HCT116 (cell line): ENCODE measurements at regions not wholly inside any gene's neighbourhood (a gene's known extent, or its start where the extent isn't known, plus 50 kb on each side); places are given as distances from the start of the nearest gene placed in this dataset.

Source experiments
- POLR2A ChIP-seq: IDR thresholded peaks from 2 replicates; pipeline ENCODE4 v1.7.0; 2011; ENCODE audit warnings: borderline replicate concordance; ENCODE audit not compliant: insufficient read depth, insufficient read length; ENCODE audit errors: extremely low read depth
- POLR2AphosphoS5 ChIP-seq: IDR thresholded peaks from 2 replicates; pipeline ENCODE4 v1.6.1; 2011; ENCODE audit warnings: mild to moderate bottlenecking, low read depth, low read length, moderate library complexity
- TCF7L2 ChIP-seq: IDR thresholded peaks from 2 replicates; pipeline ENCODE4 v1.7.0; 2011; ENCODE audit warnings: borderline replicate concordance, inconsistent platforms; ENCODE audit not compliant: insufficient read depth, insufficient read length; ENCODE audit errors: extremely low read depth
- ZFX ChIP-seq: fragments of 450-650 bp; IDR thresholded peaks from 2 replicates; pipeline ENCODE4 v1.6.1; 2017
- TF ChIP-seq, protein P1 (sequence below), 3 experiments: fragments of 200-600 bp in 1 of 3; sonication (generic) in 1 of 3; IDR thresholded peaks in 2 of 3; conservative IDR thresholded peaks in 1 of 3; 2 replicates each; pipeline ENCODE4 v1.5.1; 2012 to 2017; ENCODE audit warnings: low read depth in 2 of 3, low read length in 2 of 3, antibody characterized with exemption in 1 of 3, borderline replicate concordance in 1 of 3, control low read depth in 1 of 3, mild to moderate bottlenecking in 1 of 3, mixed read lengths in 1 of 3, mixed run types in 1 of 3, moderate library complexity in 1 of 3; ENCODE audit not compliant: insufficient read depth in 1 of 3

DNA sequence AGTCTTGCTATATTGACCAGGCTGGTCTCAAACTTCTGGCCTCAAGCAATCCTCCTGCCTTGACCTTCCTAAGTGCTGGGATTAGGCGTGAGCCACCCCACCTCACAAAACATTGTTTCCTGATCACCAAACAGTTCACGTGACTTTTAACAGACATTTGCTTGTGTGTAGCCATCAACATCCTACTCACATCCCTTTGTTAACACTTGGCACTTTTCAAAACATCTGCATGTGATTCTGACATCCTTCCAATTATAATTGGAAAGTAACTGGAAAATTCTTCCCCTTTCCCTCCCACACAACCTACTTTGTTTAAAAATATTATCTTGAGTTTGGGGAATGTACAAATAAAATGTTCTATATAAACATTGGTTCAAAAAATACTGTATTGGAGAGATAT, 317.9 kb downstream of the PCNX1 start:
- TF ChIP-seq, protein P1, sequence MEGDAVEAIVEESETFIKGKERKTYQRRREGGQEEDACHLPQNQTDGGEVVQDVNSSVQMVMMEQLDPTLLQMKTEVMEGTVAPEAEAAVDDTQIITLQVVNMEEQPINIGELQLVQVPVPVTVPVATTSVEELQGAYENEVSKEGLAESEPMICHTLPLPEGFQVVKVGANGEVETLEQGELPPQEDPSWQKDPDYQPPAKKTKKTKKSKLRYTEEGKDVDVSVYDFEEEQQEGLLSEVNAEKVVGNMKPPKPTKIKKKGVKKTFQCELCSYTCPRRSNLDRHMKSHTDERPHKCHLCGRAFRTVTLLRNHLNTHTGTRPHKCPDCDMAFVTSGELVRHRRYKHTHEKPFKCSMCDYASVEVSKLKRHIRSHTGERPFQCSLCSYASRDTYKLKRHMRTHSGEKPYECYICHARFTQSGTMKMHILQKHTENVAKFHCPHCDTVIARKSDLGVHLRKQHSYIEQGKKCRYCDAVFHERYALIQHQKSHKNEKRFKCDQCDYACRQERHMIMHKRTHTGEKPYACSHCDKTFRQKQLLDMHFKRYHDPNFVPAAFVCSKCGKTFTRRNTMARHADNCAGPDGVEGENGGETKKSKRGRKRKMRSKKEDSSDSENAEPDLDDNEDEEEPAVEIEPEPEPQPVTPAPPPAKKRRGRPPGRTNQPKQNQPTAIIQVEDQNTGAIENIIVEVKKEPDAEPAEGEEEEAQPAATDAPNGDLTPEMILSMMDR (IDR thresholded peaks at IDR 0.05 in 2 of 3, conservative IDR thresholded peaks at IDR 0.05 in 1 of 3; ENCODE audit: borderline replicate concordance in 1 of 3, insufficient read depth in 1 of 3, low read depth in 2 of 3, low read length in 2 of 3), result no peak
- TF ChIP-seq POLR2A (no peak), POLR2AphosphoS5 (no peak), ZFX (no peak), TCF7L2 (no peak)
